Body of pancreas (tissue), 4 donors: ENCODE measurements at regions not wholly inside any gene's neighbourhood (a gene's known extent, or its start where the extent isn't known, plus 50 kb on each side); places are given as distances from the start of the nearest gene placed in this dataset.

Source experiments
- POLR2A ChIP-seq, 3 donors: fragments of 450-650 bp; IDR thresholded peaks; one replicate each; pipeline ENCODE4 v1.6.1; 2016; ENCODE audit warnings: antibody characterized with exemption in 3 of 3, mild to moderate bottlenecking in 2 of 3
- TF ChIP-seq, protein P1 (sequence below), 7 experiments: fragments of 450-650 bp in 4 of 7; fragments of 200-600 bp in 3 of 7; sonication (generic) in 3 of 7; IDR thresholded peaks; one replicate each; pipeline ENCODE4 v1.5.1; 2016 to 2019; ENCODE audit warnings: antibody characterized with exemption in 7 of 7

DNA sequence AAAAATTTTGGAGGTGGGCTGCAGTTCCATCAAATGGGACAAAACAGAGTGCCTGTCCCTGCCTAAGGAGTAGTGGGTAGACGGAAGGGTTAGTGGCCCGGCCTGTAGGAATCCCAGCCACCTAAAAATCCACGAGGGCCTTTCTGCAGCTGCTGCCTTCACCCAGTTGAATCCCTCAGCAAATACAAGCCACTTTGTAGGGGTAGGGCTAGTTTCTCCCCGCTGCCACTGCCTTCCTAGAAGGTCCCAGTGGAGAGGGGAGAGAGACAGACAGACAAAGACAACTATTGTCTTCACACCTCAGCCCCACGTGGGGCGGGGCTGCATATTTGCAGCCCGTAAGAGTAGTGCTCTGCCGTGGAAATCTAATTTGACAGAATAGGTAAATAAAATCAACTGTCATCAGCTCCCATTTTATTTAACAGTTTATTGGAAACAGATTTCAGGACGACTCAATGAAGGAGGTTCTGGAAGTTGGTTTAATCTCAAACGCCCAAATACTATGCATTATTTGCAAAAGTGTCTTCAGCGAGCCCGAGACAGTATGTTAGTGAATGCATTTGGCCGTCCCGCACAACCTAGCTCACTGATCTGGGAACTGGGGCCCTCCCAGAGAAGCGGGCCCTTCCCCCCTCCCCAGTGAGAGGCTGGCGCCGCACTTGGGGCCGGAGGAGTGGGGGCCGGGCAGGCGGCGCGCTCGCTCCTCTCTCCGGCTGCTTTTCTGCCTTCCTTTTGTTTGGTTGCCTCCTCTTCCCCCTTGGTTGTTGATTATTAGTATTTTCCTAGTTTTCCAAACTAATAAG is 67.6 kb upstream of the TBCA start:
- TF ChIP-seq POLR2A (IDR thresholded peaks at IDR 0.05) = no peak
- TF ChIP-seq, protein P1, sequence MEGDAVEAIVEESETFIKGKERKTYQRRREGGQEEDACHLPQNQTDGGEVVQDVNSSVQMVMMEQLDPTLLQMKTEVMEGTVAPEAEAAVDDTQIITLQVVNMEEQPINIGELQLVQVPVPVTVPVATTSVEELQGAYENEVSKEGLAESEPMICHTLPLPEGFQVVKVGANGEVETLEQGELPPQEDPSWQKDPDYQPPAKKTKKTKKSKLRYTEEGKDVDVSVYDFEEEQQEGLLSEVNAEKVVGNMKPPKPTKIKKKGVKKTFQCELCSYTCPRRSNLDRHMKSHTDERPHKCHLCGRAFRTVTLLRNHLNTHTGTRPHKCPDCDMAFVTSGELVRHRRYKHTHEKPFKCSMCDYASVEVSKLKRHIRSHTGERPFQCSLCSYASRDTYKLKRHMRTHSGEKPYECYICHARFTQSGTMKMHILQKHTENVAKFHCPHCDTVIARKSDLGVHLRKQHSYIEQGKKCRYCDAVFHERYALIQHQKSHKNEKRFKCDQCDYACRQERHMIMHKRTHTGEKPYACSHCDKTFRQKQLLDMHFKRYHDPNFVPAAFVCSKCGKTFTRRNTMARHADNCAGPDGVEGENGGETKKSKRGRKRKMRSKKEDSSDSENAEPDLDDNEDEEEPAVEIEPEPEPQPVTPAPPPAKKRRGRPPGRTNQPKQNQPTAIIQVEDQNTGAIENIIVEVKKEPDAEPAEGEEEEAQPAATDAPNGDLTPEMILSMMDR (IDR thresholded peaks at IDR 0.05) = no peak
